ENCODE measurements at regions not wholly inside any gene's neighbourhood (a gene's known extent, or its start where the extent isn't known, plus 50 kb on each side); places are given as distances from the start of the nearest gene placed in this dataset.

GRCh38 chr10:64060389-64060788 lies 539.2 kb downstream of the REEP3 start:
- TF ChIP-seq CTCF (IDR thresholded peaks at IDR 0.05; ENCODE audit: insufficient read depth, low read depth, low read length, missing control alignments) = no peak
- DNase-seq (ENCODE audit: low read depth) = no peak
- no peak overlapping the region for H3K4me3 ChIP-seq (ENCODE audit: low read depth, low read length)

GRCh38 chr10:64062793-64063192 lies 541.6 kb downstream of the REEP3 start:
- no peak overlapping the region for H3K4me3 ChIP-seq (ENCODE audit: low read depth, low read length)
- no peak for TF ChIP-seq CTCF (IDR thresholded peaks at IDR 0.05; ENCODE audit: insufficient read depth, low read depth, low read length, missing control alignments)
- DNase-seq (ENCODE audit: low read depth) = no peak

- no peak overlapping the region for H3K4me3 ChIP-seq (ENCODE audit: low read depth, low read length)
- DNase-seq (ENCODE audit: low read depth) = no peak
- no peak for TF ChIP-seq CTCF (IDR thresholded peaks at IDR 0.05; ENCODE audit: insufficient read depth, low read depth, low read length, missing control alignments)
These were observed 545.9 kb downstream of the REEP3 start for GRCh38 chr10:64067009-64067606.

- no peak for TF ChIP-seq CTCF (IDR thresholded peaks at IDR 0.05; ENCODE audit: insufficient read depth, low read depth, low read length, missing control alignments)
- no peak overlapping the region for H3K4me3 ChIP-seq (ENCODE audit: low read depth, low read length)
- no peak for DNase-seq (ENCODE audit: low read depth)
These were observed 546.7 kb downstream of the REEP3 start for GRCh38 chr10:64067859-64068258.

GRCh38 chr10:64070241-64070640 lies 549.0 kb downstream of the REEP3 start:
- no peak overlapping the region for H3K4me3 ChIP-seq (ENCODE audit: low read depth, low read length)
- TF ChIP-seq CTCF (IDR thresholded peaks at IDR 0.05; ENCODE audit: insufficient read depth, low read depth, low read length, missing control alignments) = no peak
- DNase-seq (ENCODE audit: low read depth) = no peak

GRCh38 chr10:64071218-64071617 lies 550.0 kb downstream of the REEP3 start:
- no peak for TF ChIP-seq CTCF (IDR thresholded peaks at IDR 0.05; ENCODE audit: insufficient read depth, low read depth, low read length, missing control alignments)
- DNase-seq (ENCODE audit: low read depth) = no peak
- H3K4me3 ChIP-seq (ENCODE audit: low read depth, low read length) = no peak overlapping the region

- no peak for DNase-seq (ENCODE audit: low read depth)
- H3K4me3 ChIP-seq (ENCODE audit: low read depth, low read length) = no peak overlapping the region
- no peak for TF ChIP-seq CTCF (IDR thresholded peaks at IDR 0.05; ENCODE audit: insufficient read depth, low read depth, low read length, missing control alignments)
These were observed 554.4 kb downstream of the REEP3 start for GRCh38 chr10:64075604-64076003.
